ENCODE measurements at regions not wholly inside any gene's neighbourhood (a gene's known extent, or its start where the extent isn't known, plus 50 kb on each side); places are given as distances from the start of the nearest gene placed in this dataset.

DNA sequence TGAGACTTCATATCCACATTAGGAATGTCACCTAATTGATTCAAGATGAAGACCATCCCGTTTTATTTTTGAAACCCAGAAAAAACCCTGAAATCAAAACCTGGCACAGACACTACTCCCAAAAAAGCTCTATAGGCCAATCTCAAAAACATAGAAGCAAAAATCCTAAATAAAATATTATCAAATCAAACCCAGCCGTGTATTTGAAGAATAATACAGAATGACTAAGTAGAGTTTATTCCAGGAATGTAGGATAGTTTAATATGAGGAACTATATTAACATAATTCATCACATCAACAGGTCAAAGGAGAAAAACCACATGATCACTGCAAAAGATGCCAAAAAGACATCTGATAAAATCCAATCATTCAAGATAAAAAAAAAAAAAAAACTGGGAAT is 167.1 kb downstream of the ACTL7B start:
- TF ChIP-seq CREB1 (CRISPR knock-in tag; IDR thresholded peaks at IDR 0.05; ENCODE audit: low read depth) (no peak), STAT1 (IDR thresholded peaks at IDR 0.05; ENCODE audit: unreplicated experiment) (no peak), EZH2 (IDR thresholded peaks at IDR 0.05; ENCODE audit: low read depth, unreplicated experiment) (no peak), JUNB (IDR thresholded peaks at IDR 0.05; ENCODE audit: unreplicated experiment) (no peak), NANOG (IDR thresholded peaks at IDR 0.05; ENCODE audit: borderline replicate concordance) (no peak), EZH2phosphoT487 (IDR thresholded peaks at IDR 0.05; ENCODE audit: unreplicated experiment) (no peak), ZNF114 (CRISPR knock-in tag; IDR thresholded peaks at IDR 0.05) (no peak), ZNF331 (CRISPR knock-in tag; IDR thresholded peaks at IDR 0.05; ENCODE audit: low read depth) (no peak), POLR2AphosphoS5 (IDR thresholded peaks at IDR 0.05; ENCODE audit: low read depth) (no peak)
- TF ChIP-seq, protein P1, sequence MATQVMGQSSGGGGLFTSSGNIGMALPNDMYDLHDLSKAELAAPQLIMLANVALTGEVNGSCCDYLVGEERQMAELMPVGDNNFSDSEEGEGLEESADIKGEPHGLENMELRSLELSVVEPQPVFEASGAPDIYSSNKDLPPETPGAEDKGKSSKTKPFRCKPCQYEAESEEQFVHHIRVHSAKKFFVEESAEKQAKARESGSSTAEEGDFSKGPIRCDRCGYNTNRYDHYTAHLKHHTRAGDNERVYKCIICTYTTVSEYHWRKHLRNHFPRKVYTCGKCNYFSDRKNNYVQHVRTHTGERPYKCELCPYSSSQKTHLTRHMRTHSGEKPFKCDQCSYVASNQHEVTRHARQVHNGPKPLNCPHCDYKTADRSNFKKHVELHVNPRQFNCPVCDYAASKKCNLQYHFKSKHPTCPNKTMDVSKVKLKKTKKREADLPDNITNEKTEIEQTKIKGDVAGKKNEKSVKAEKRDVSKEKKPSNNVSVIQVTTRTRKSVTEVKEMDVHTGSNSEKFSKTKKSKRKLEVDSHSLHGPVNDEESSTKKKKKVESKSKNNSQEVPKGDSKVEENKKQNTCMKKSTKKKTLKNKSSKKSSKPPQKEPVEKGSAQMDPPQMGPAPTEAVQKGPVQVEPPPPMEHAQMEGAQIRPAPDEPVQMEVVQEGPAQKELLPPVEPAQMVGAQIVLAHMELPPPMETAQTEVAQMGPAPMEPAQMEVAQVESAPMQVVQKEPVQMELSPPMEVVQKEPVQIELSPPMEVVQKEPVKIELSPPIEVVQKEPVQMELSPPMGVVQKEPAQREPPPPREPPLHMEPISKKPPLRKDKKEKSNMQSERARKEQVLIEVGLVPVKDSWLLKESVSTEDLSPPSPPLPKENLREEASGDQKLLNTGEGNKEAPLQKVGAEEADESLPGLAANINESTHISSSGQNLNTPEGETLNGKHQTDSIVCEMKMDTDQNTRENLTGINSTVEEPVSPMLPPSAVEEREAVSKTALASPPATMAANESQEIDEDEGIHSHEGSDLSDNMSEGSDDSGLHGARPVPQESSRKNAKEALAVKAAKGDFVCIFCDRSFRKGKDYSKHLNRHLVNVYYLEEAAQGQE (IDR thresholded peaks at IDR 0.05; ENCODE audit: unreplicated experiment) = no peak
- TF ChIP-seq, protein P2, sequence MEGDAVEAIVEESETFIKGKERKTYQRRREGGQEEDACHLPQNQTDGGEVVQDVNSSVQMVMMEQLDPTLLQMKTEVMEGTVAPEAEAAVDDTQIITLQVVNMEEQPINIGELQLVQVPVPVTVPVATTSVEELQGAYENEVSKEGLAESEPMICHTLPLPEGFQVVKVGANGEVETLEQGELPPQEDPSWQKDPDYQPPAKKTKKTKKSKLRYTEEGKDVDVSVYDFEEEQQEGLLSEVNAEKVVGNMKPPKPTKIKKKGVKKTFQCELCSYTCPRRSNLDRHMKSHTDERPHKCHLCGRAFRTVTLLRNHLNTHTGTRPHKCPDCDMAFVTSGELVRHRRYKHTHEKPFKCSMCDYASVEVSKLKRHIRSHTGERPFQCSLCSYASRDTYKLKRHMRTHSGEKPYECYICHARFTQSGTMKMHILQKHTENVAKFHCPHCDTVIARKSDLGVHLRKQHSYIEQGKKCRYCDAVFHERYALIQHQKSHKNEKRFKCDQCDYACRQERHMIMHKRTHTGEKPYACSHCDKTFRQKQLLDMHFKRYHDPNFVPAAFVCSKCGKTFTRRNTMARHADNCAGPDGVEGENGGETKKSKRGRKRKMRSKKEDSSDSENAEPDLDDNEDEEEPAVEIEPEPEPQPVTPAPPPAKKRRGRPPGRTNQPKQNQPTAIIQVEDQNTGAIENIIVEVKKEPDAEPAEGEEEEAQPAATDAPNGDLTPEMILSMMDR (conservative IDR thresholded peaks at IDR 0.05; ENCODE audit: low read depth in 2 of 2) = no peak
- TF ChIP-seq, protein P3, sequence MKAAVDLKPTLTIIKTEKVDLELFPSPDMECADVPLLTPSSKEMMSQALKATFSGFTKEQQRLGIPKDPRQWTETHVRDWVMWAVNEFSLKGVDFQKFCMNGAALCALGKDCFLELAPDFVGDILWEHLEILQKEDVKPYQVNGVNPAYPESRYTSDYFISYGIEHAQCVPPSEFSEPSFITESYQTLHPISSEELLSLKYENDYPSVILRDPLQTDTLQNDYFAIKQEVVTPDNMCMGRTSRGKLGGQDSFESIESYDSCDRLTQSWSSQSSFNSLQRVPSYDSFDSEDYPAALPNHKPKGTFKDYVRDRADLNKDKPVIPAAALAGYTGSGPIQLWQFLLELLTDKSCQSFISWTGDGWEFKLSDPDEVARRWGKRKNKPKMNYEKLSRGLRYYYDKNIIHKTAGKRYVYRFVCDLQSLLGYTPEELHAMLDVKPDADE (IDR thresholded peaks at IDR 0.05) = no peak
- TF ChIP-seq, protein P4, sequence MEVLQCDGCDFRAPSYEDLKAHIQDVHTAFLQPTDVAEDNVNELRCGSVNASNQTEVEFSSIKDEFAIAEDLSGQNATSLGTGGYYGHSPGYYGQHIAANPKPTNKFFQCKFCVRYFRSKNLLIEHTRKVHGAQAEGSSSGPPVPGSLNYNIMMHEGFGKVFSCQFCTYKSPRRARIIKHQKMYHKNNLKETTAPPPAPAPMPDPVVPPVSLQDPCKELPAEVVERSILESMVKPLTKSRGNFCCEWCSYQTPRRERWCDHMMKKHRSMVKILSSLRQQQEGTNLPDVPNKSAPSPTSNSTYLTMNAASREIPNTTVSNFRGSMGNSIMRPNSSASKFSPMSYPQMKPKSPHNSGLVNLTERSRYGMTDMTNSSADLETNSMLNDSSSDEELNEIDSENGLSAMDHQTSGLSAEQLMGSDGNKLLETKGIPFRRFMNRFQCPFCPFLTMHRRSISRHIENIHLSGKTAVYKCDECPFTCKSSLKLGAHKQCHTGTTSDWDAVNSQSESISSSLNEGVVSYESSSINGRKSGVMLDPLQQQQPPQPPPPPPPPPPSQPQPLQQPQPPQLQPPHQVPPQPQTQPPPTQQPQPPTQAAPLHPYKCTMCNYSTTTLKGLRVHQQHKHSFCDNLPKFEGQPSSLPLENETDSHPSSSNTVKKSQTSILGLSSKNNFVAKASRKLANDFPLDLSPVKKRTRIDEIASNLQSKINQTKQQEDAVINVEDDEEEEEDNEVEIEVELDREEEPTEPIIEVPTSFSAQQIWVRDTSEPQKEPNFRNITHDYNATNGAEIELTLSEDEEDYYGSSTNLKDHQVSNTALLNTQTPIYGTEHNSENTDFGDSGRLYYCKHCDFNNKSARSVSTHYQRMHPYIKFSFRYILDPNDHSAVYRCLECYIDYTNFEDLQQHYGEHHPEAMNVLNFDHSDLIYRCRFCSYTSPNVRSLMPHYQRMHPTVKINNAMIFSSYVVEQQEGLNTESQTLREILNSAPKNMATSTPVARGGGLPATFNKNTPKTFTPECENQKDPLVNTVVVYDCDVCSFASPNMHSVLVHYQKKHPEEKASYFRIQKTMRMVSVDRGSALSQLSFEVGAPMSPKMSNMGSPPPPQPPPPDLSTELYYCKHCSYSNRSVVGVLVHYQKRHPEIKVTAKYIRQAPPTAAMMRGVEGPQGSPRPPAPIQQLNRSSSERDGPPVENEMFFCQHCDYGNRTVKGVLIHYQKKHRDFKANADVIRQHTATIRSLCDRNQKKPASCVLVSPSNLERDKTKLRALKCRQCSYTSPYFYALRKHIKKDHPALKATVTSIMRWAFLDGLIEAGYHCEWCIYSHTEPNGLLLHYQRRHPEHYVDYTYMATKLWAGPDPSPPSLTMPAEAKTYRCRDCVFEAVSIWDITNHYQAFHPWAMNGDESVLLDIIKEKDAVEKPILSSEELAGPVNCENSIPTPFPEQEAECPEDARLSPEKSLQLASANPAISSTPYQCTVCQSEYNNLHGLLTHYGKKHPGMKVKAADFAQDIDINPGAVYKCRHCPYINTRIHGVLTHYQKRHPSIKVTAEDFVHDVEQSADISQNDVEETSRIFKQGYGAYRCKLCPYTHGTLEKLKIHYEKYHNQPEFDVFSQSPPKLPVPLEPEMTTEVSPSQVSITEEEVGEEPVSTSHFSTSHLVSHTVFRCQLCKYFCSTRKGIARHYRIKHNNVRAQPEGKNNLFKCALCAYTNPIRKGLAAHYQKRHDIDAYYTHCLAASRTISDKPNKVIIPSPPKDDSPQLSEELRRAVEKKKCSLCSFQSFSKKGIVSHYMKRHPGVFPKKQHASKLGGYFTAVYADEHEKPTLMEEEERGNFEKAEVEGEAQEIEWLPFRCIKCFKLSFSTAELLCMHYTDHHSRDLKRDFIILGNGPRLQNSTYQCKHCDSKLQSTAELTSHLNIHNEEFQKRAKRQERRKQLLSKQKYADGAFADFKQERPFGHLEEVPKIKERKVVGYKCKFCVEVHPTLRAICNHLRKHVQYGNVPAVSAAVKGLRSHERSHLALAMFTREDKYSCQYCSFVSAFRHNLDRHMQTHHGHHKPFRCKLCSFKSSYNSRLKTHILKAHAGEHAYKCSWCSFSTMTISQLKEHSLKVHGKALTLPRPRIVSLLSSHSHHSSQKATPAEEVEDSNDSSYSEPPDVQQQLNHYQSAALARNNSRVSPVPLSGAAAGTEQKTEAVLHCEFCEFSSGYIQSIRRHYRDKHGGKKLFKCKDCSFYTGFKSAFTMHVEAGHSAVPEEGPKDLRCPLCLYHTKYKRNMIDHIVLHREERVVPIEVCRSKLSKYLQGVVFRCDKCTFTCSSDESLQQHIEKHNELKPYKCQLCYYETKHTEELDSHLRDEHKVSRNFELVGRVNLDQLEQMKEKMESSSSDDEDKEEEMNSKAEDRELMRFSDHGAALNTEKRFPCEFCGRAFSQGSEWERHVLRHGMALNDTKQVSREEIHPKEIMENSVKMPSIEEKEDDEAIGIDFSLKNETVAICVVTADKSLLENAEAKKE (CRISPR knock-in tag; IDR thresholded peaks at IDR 0.05) = no peak
- peaks cover 5% of the 10 kb centered on the region; the same call in 1 of the 3 replicates for H3K36me3 Mint-ChIP-seq (ENCODE audit: low read depth)
- H3K27me3 ChIP-seq (ENCODE audit: insufficient read depth) = no peaks in the 10 kb centered on the region
- H3K4me1 Mint-ChIP-seq = peaks cover 6% of the 10 kb centered on the region
- H3K4me3 Mint-ChIP-seq = no peak overlapping the region
- H2AFZ ChIP-seq = no peak overlapping the region
- no peak overlapping the region for H3K4me2 ChIP-seq
- H3K9me2 ChIP-seq (ENCODE audit: insufficient read depth) = 0 out of 2 replicates have a peak, but pooled peaks cover 3% of the 10 kb centered on the region
- no peaks in the 10 kb centered on the region for H4K20me1 ChIP-seq (replicated peaks; ENCODE audit: insufficient read depth)
- H3K4me3 ChIP-seq = no peak overlapping the region
- no peak overlapping the region for H3K27ac ChIP-seq (ENCODE audit: low read depth)
- peaks cover 23% of the 10 kb centered on the region; the same call in 2 of the 3 replicates for H3K9me3 Mint-ChIP-seq
- no peaks in the 10 kb centered on the region for H3K36me3 ChIP-seq (ENCODE audit: insufficient read depth)
- ATAC-seq = no peak
- no peaks in the 10 kb centered on the region for H3K79me2 ChIP-seq (replicated peaks; ENCODE audit: insufficient read depth)
- H3K4me1 ChIP-seq (ENCODE audit: insufficient read depth) = no peaks in the 10 kb centered on the region
- no peaks in the 10 kb centered on the region for H3F3A ChIP-seq (replicated peaks; ENCODE audit: low read depth)
- no peak overlapping the region for H3K27ac Mint-ChIP-seq
- DNase-seq (ENCODE audit: low spot score) = no peak
- H3K27me3 Mint-ChIP-seq (ENCODE audit: insufficient read depth, low read depth, poor library complexity) = peaks cover 1% of the 10 kb centered on the region

Data from GM23338 (cell line).